ENCODE measurements at regions not wholly inside any gene's neighbourhood (a gene's known extent, or its start where the extent isn't known, plus 50 kb on each side); places are given as distances from the start of the nearest gene placed in this dataset.

- TF ChIP-seq PHF8 (conservative IDR thresholded peaks at IDR 0.05; ENCODE audit: low read depth, low read length): no peak
- no peak for TF ChIP-seq EP300 (IDR thresholded peaks at IDR 0.05; ENCODE audit: borderline replicate concordance in 1 of 2, low read depth in 2 of 2, low read length in 2 of 2)
- TF ChIP-seq MAX (IDR thresholded peaks at IDR 0.05): no peak
- no peak for TF ChIP-seq GTF2F1 (IDR thresholded peaks at IDR 0.05; ENCODE audit: borderline replicate concordance, low read depth, low read length)
- no peak for TF ChIP-seq CEBPB (IDR thresholded peaks at IDR 0.05; ENCODE audit: low read depth, low read length)
Measured at GRCh38 chr11:134988495-134988894, 576.5 kb upstream of the B3GAT1 start (continued).
